Kidney glomerular epithelial cell (primary cell): ENCODE measurements at regions not wholly inside any gene's neighbourhood (a gene's known extent, or its start where the extent isn't known, plus 50 kb on each side); places are given as distances from the start of the nearest gene placed in this dataset.
"Not testable (repeated sequence)": the region's sequence is repeated elsewhere in the genome, so short reads cannot be mapped to it uniquely, and the experiment has no call there.

Experiments
- DNase-seq: peaks from one replicate; lab custom pipeline; 2025; lab: John Stamatoyannopoulos, UW

- DNase-seq = no peak
These were observed 1244.3 kb downstream of the RAPGEF2 start for GRCh38 chr4:160347197-160347596.

- no peak for DNase-seq
These were observed 1248.1 kb downstream of the RAPGEF2 start for GRCh38 chr4:160350944-160351343.

GRCh38 chr4:160352637-160353036 lies 1249.8 kb downstream of the RAPGEF2 start:
- DNase-seq = no peak

DNA sequence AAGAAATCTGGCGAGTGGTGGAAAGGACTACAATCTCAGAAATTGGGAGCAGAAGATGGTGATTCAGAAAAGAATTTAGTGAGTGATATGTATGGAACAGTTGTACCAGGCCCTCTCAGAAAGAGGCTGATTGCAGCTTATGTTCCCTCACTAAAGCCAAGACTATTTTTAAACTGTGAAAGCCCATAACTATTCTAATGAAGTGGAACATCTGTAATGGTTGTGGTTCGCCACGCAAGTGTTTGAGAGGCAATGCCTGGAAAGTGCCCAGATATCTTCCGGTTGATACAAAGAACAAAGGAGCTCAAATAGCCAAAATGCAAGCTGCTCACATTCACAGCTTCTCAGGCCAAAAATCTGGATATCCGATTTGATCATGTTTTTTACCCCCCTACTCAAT lies 1250.7 kb downstream of the RAPGEF2 start:
- no peak for DNase-seq

GRCh38 chr4:160362478-160362877 lies 1259.6 kb downstream of the RAPGEF2 start:
- no peak for DNase-seq

DNA sequence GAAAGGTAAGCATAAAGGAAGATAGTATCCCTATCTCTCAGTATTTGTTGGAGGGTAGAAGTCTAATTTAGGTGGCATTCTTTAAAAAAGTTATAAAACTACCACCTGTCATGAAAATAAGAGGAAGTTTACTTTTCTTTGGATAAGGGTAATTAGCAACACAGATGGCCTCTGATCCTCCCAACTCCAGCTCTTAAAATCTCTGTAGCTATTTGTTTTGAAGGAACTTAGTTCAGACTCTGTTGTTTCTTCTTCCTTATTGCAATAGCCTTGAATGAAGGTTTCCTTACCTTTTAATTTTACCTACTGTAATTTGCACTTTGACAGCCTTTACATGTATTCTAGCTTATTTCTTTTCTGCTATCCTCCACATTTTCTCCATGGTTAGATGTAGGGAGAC lies 1261.3 kb downstream of the RAPGEF2 start:
- no peak for DNase-seq

DNA sequence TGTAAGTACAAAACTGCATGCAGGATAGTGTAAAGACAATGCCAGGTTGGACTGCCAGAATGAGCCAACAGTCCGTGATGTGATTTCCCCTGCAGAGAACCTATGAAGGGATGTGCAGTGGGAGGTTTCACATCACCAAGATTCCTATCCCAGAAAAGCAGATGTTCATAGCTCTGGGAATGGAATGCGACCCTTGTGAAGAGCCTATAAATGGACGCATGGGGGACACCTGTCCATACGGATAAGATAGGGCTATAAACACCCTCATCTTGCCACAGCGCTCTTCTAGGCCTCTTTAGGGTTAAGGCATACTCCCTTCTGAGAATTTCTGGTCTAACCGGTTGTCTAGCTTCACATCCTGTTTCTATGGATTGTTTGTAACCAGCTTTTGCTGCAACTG lies 1261.8 kb downstream of the RAPGEF2 start:
- DNase-seq = not testable (repeated sequence)

- not testable (repeated sequence) for DNase-seq
These were observed 1262.5 kb downstream of the RAPGEF2 start for GRCh38 chr4:160365383-160365782.

DNA sequence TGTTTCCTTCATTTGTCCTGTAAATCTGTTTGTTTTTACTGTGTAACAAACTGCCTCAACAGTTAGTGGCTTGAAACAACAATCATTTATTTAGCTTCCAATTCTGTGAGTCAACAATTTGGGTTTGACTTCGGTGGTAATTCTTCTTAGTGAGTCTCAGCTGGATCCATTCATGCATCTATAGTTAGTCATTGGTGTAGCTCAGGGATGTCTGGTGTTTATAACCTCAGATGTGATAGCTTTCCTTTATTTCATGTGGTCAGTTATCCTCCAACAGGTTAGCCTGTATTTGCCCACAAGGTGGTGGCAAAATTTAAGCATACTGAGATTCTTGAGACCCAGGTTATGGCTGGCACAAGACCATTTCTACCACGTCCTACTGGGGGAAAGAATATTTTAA lies 1267.2 kb downstream of the RAPGEF2 start:
- no peak for DNase-seq

GRCh38 chr4:160371446-160371845 lies 1268.6 kb downstream of the RAPGEF2 start:
- DNase-seq = no peak

GRCh38 chr4:160372390-160372789 lies 1269.5 kb downstream of the RAPGEF2 start:
- DNase-seq = no peak

DNA sequence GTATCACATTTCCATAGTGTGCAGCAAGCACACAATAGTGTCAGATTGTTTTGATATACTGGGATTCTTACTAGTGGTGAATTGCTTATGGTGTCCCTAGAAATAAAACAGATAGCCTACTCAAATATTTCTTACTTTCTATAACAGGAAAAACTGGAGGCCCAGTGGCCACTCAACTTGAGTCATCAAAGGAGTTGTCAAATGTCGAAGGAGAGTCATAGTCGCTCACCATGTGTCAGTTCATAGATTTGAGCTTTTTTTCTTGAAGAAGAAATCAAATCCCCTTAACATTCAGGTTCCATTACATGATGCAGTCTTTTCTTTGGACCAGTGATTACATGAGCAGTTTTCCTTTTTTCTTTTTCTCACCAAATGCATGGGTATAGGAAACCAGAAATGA lies 1271.0 kb downstream of the RAPGEF2 start:
- DNase-seq = no peak

DNA sequence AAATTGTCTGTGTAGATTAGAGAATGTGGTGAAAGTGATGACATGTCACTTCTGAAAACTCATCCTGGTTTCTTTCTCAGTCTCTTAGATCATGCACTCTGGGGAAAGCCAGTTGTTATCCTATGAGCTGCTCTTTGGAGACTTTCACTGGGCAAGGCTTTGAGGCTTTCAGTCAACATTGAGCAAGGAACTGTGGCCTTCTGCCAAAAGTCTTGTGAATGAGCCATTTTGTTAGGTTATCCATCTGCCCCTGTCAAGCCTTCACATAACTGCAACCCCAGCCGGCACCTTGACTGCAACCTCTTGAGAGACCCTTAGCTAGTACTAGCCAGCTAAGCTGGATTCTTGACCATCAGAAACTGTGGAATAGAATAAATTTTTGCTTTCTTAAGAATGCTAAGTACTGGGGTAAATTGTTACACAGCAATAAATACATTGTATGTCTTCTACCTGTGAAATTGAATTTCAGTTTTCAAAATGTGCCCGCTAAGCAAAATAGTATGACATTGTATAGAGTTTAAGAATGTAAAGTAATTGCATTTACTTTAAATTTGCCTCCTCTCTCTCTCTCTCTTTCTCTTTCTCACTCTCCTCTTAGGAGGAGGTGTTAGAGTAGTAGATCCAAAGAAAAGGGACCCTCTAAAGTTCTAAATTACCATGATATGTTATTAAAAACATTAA lies 1273.0 kb downstream of the RAPGEF2 start:
- no peak for DNase-seq

DNA sequence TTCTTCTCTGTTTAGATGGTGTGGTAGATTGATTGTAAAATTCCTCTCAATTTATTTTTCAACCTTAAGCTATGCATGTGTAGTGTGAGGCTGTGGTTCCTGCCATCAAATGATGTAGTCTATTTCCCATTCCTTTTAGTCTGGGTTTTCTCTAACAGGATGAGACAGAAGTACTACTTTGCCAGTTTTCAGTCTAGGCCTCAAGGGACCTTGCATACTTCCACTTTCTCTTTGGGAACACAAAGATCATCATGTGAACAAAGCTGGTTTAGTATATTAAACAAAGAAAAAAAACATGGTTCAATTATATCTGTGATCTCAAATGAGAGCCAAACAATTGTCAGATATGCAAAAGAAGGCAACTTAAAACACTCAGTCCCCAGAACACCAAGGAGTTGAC lies 1284.0 kb downstream of the RAPGEF2 start:
- DNase-seq = no peak

- DNase-seq = no peak
These were observed 1296.9 kb downstream of the RAPGEF2 start for GRCh38 chr4:160399826-160400225.

DNA sequence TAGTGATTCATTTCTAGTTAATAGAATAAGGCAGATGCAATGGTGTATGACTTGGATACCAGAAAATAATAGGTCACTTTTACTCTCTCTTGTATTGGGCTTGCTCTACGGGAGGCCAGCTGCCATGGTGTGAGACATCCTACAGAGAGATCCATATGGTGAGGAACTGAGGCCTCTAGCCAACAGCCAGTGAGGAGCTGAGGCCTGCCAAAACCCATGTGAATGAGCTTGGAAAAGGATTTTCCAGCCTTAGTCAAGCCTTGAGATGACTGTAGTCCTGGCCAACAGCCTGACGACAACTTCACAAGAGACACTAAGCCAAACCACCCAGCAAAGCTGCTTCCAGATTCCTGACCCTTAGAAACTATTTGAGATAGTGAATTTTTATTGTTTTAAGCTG lies 1300.2 kb downstream of the RAPGEF2 start:
- no peak for DNase-seq

DNA sequence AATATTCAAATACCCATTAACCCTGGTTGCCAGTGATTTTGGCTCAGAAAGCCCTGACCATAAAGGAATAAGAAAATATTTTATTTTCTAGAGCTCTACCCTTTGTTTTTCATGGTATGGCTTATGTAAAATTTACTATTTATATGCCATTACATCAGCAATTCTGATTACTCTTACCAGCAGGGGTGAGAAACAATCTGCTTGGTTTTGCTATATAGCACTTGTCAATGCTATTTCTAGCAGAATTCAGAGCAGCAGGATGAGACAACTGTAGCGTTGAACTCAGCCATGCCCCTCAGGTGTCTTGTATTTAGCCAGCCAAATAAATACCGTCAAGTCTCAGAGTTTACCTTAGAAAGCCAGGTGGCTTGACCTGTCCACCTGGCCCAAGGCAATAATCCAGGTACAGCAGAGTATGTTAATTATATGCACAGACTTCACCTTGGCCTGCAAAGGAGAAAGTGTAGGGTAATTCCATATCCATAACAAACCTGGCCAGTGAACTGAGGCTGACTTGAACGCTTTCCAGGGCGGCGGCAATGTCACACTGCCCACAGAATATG lies 1303.5 kb downstream of the RAPGEF2 start:
- no peak for DNase-seq

- no peak for DNase-seq
These were observed 1311.6 kb downstream of the RAPGEF2 start for GRCh38 chr4:160414496-160414895.

GRCh38 chr4:160423879-160424451 lies 1321.1 kb downstream of the RAPGEF2 start:
- DNase-seq = no peak

- DNase-seq = no peak
These were observed 1323.4 kb downstream of the RAPGEF2 start for GRCh38 chr4:160426233-160426632.

GRCh38 chr4:160450876-160451275 lies 1348.0 kb downstream of the RAPGEF2 start:
- no peak for DNase-seq

DNA sequence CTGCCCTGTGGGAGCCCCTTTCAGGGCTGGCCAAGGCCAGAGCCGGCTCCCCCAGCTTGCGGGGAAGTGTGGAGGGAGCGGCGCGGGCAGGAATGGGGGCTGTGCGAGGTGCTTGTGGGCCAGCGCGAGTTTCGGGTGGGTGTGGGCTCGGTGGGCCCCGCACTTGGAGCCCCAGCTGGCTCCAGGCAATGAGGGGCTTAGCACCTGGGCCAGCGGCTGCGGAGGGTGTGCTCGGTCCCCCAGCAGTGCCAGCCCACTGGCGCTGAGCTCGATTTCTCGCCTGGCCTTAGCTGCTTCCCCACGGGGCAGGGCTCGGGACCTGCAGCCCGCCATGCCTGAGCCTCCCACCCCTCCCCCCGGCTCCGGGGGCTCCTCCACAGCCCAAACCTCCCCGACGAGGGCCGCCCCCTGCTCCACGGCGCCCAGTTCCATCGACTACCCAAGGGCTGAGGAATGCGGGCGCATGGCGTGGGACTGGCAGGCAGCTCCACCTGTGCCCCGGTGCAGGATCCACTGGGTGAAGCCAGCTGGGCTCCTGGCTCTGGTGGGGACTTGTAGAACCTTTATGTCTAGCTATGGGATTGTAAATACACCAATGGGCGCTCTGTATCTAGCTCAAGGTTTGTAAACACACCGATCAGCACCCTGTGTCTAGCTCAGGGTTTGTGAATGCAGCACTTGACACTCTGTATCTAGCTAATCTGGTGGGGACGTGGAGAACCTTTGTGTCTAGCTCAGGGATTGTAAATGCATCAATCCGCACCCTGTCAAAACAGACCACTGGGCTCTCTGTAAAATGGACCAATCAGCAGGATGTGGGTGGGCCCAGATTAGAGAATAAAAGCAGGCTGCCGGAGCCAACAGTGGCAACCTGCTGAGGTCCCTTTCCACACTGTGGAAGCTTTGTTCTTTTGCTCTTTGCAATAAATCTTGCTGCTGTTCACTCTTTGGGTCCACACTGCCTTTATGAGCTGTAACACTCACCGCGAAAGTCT lies 1379.1 kb downstream of the RAPGEF2 start:
- not testable (repeated sequence) for DNase-seq
